Adrenal gland (tissue), 9 donors: ENCODE measurements at regions not wholly inside any gene's neighbourhood (a gene's known extent, or its start where the extent isn't known, plus 50 kb on each side); places are given as distances from the start of the nearest gene placed in this dataset.

Experiments used
- DNase-seq, 7 donors: peaks; one replicate each; pipeline ENCODE4 v3.0.0-alpha.2; 2019 to 2020
- H3K27ac ChIP-seq, 5 donors: fragments of 200-600 bp; sonication (generic) in 4 of 5; 1 replicate in 3 of 5; 2 replicates in 2 of 5; pipeline versions ENCODE4 v1.5.1 to v1.8.0; 2016 to 2020; ENCODE audit warnings: mild to moderate bottlenecking in 1 of 5
- H3K27me3 ChIP-seq: fragments of 200-600 bp; 2 replicates; pipeline ENCODE4 v1.8.0; 2021
- H3K36me3 ChIP-seq, 2 donors: fragments of 200-600 bp; replicated peaks in 1 of 2; 1 replicate in 1 of 2; 2 replicates in 1 of 2; pipeline versions ENCODE4 v1.5.1 to v1.8.0; 2018 to 2022
- H3K4me1 ChIP-seq, 2 donors: fragments of 200-600 bp; replicated peaks in 1 of 2; 1 replicate in 1 of 2; 2 replicates in 1 of 2; pipeline versions ENCODE4 v1.5.1 to v1.8.0; 2018 to 2021
- H3K4me3 ChIP-seq, 4 donors: fragments of 200-600 bp; sonication (generic) in 3 of 4; one replicate each; pipeline ENCODE4 v1.5.1; 2016 to 2018
- H3K9me3 ChIP-seq, 3 donors: fragments of 200-600 bp; sonication (generic) in 1 of 3; replicated peaks in 1 of 3; 1 replicate in 2 of 3; 2 replicates in 1 of 3; pipeline versions ENCODE4 v1.5.1 to v1.8.0; 2016 to 2021
- POLR2A ChIP-seq, 2 donors: fragments of 450-650 bp; IDR thresholded peaks; one replicate each; pipeline ENCODE4 v1.6.1; 2017; ENCODE audit warnings: antibody characterized with exemption in 2 of 2, mild to moderate bottlenecking in 2 of 2, moderate library complexity in 1 of 2
- WGBS, 4 donors: extraction: QIAGEN DNeasy Blood & Tissue Kit in 2 of 4; methylation state at CpG; one replicate each; pipeline versions ENCODE4 v1.1.5 to v1.1.7; 2013 to 2017; 5-methylcytosine and 5-hydroxymethylcytosine counted together
- intact Hi-C, 2 donors: fragments of 100-400 bp; cut with DNase I; formaldehyde crosslinking; loops; one replicate each; pipeline versions ENCODE4 v1.14.1 to v1.15.0; 2022 to 2023
- TF ChIP-seq, protein P1 (sequence below), 6 experiments: fragments of 450-650 bp in 4 of 6; fragments of 200-600 bp in 2 of 6; sonication (generic) in 1 of 6; IDR thresholded peaks; 1 replicate in 5 of 6; 2 replicates in 1 of 6; pipeline versions ENCODE4 v1.5.1 to v1.8.0; 2016 to 2021; ENCODE audit warnings: antibody characterized with exemption in 6 of 6, mild to moderate bottlenecking in 2 of 6, moderate library complexity in 1 of 6
- donor health status: healthy with polysubstance abuse.
- donor health status: Bipolar disorder and iron deficiency.
- donor health status: DM: yes; HTN: yes; CAD: no.
- donor health status: DM: no; HTN: no; CAD: no.
- donor health status: DM: no; HTN: no; CAD: no.

- whole genome bisulfite sequencing, 4 donors: 48 to 75% (median 57%) methylated on average over 2 of the region's 2 CpGs
- intact Hi-C loops: no loop called here
- no peak for TF ChIP-seq POLR2A (IDR thresholded peaks at IDR 0.05)
- TF ChIP-seq, protein P1, sequence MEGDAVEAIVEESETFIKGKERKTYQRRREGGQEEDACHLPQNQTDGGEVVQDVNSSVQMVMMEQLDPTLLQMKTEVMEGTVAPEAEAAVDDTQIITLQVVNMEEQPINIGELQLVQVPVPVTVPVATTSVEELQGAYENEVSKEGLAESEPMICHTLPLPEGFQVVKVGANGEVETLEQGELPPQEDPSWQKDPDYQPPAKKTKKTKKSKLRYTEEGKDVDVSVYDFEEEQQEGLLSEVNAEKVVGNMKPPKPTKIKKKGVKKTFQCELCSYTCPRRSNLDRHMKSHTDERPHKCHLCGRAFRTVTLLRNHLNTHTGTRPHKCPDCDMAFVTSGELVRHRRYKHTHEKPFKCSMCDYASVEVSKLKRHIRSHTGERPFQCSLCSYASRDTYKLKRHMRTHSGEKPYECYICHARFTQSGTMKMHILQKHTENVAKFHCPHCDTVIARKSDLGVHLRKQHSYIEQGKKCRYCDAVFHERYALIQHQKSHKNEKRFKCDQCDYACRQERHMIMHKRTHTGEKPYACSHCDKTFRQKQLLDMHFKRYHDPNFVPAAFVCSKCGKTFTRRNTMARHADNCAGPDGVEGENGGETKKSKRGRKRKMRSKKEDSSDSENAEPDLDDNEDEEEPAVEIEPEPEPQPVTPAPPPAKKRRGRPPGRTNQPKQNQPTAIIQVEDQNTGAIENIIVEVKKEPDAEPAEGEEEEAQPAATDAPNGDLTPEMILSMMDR (IDR thresholded peaks at IDR 0.05): no peak
Measured at GRCh38 chr13:76012091-76012721, 376.1 kb downstream of the LMO7 start.

GRCh38 chr13:76009267-76009890 lies 373.2 kb downstream of the LMO7 start:
- Histone ChIP-seq H3K36me3 (no peaks in the 10 kb centered on the region), H3K4me3 (no peak overlapping the region), H3K4me1 (no peaks in the 10 kb centered on the region), H3K9me3 (no peaks in the 10 kb centered on the region), H3K27me3 (no peaks in the 10 kb centered on the region), H3K27ac (no peak overlapping the region)
- TF ChIP-seq POLR2A (IDR thresholded peaks at IDR 0.05): no peak
- TF ChIP-seq, protein P1 (IDR thresholded peaks at IDR 0.05): no peak
- 58 to 84% (median 69%) methylated on average over 2 of the region's 2 CpGs for WGBS, 4 donors
- intact Hi-C loops: no loop called here
- DNase-seq: no peak

More at GRCh38 chr13:76012091-76012721, 376.1 kb downstream of the LMO7 start:
- no peak overlapping the region for H3K4me3 ChIP-seq
- H3K27ac ChIP-seq: no peak overlapping the region
- H3K9me3 ChIP-seq: no peaks in the 10 kb centered on the region
- no peaks in the 10 kb centered on the region for H3K4me1 ChIP-seq
- no peaks in the 10 kb centered on the region for H3K27me3 ChIP-seq
- no peaks in the 10 kb centered on the region for H3K36me3 ChIP-seq
- no peak for DNase-seq

GRCh38 chr13:76004416-76004815 lies 368.3 kb downstream of the LMO7 start:
- TF ChIP-seq, protein P1 (IDR thresholded peaks at IDR 0.05): no peak
- no peak for TF ChIP-seq POLR2A (IDR thresholded peaks at IDR 0.05)
- Histone ChIP-seq H3K9me3 (no peaks in the 10 kb centered on the region), H3K4me3 (no peak overlapping the region), H3K4me1 (no peaks in the 10 kb centered on the region), H3K36me3 (no peaks in the 10 kb centered on the region), H3K27me3 (no peaks in the 10 kb centered on the region), H3K27ac (no peak overlapping the region)
- DNase-seq: no peak
- 59 to 72% (median 64%) methylated on average over 2 of the region's 2 CpGs for WGBS, 4 donors
- intact Hi-C loops: no loop called here

GRCh38 chr13:76000131-76000530 lies 364.0 kb downstream of the LMO7 start:
- Histone ChIP-seq H3K4me3 (no peak overlapping the region), H3K9me3 (no peaks in the 10 kb centered on the region), H3K36me3 (no peaks in the 10 kb centered on the region), H3K27me3 (no peaks in the 10 kb centered on the region), H3K4me1 (no peaks in the 10 kb centered on the region), H3K27ac (no peak overlapping the region)
- intact Hi-C loops: no loop called here
- TF ChIP-seq, protein P1 (IDR thresholded peaks at IDR 0.05): no peak
- no peak for TF ChIP-seq POLR2A (IDR thresholded peaks at IDR 0.05)
- 5 to 19% (median 12%) methylated on average over 1 of the region's 1 CpG for WGBS, 4 donors
- DNase-seq: no peak
